Esophagus squamous epithelium (tissue), 5 donors: ENCODE measurements at regions not wholly inside any gene's neighbourhood (a gene's known extent, or its start where the extent isn't known, plus 50 kb on each side); places are given as distances from the start of the nearest gene placed in this dataset.

Source experiments
- DNase-seq: peaks from one replicate; lab custom pipeline; 2025; lab: John Stamatoyannopoulos, UW
- H3K27ac ChIP-seq, 4 donors: fragments of 200-600 bp; sonication (generic); one replicate each; pipeline ENCODE4 v1.5.1; 2016 to 2019; ENCODE audit warnings: mild to moderate bottlenecking in 1 of 4
- H3K27me3 ChIP-seq, 4 donors: fragments of 200-600 bp; sonication (generic); 1 replicate in 3 of 4; 2 replicates in 1 of 4; pipeline versions ENCODE4 v1.5.1 to v1.6.0; 2017 to 2021; ENCODE audit warnings: antibody characterized with exemption in 1 of 4
- H3K36me3 ChIP-seq, 3 donors: fragments of 200-600 bp; sonication (generic); one replicate each; pipeline ENCODE4 v1.5.1; 2016 to 2019
- H3K4me1 ChIP-seq, 3 donors: fragments of 200-600 bp; sonication (generic); one replicate each; pipeline ENCODE4 v1.5.1; 2017 to 2019
- H3K4me3 ChIP-seq, 4 donors: fragments of 200-600 bp; sonication (generic); 1 replicate in 3 of 4; 2 replicates in 1 of 4; pipeline ENCODE4 v1.5.1; 2016 to 2019; ENCODE audit warnings: mild to moderate bottlenecking in 2 of 4, moderate library complexity in 1 of 4
- H3K9me3 ChIP-seq, 3 donors: fragments of 200-600 bp; sonication (generic); one replicate each; pipeline ENCODE4 v1.5.1; 2016 to 2019
- CTCF ChIP-seq, 6 experiments: fragments of 450-650 bp in 4 of 6; fragments of 200-600 bp in 2 of 6; sonication (generic) in 2 of 6; IDR thresholded peaks; one replicate each; pipeline ENCODE4 v1.5.1; 2016 to 2019; ENCODE audit warnings: antibody characterized with exemption in 6 of 6, mild to moderate bottlenecking in 4 of 6, moderate library complexity in 4 of 6
- POLR2A ChIP-seq, 4 donors: fragments of 450-650 bp; IDR thresholded peaks; one replicate each; pipeline ENCODE4 v1.6.1; 2017; ENCODE audit warnings: antibody characterized with exemption in 4 of 4, mild to moderate bottlenecking in 4 of 4, moderate library complexity in 3 of 4
- WGBS, 2 donors: methylation state at CpG; one replicate each; pipeline ENCODE4 v1.1.5; 2018; 5-methylcytosine and 5-hydroxymethylcytosine counted together
- intact Hi-C: fragments of 100-400 bp; cut with DNase I; formaldehyde crosslinking; loops from one replicate; pipeline ENCODE4 v1.15.0; 2022
- donor health status: DM: yes; HTN: yes; CAD: no.

DNA sequence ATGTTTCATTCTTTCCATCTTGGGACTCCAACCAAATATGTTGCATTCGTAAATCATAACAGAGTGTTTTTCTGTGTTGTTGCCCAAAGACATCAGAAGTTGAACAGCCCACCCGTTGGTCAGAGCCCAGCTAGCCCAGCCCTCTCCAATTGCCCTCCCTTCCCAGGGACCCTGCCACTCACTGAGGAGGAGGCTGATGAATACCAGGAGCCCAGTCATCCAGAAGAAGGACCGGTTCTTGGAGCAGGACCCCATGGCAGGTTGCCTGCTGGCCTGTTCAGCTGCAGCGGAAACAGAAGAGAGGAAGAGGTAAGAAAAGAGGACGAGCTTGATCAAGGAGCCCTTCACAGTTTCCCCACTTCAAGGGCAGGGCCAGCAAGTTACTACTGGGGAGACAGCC, 172.2 kb upstream of the ETV3 start:
- H3K36me3 ChIP-seq: no peaks in the 10 kb centered on the region
- 40 to 60% methylated on average over 2 to 5 of the region's 5 CpGs for WGBS, 2 donors
- no peak overlapping the region for H3K27ac ChIP-seq
- H3K27me3 ChIP-seq: peaks cover 0 to 13% (median 0%) of the 10 kb centered on the region in 4 donors
- TF ChIP-seq POLR2A (IDR thresholded peaks at IDR 0.05) (no peak), CTCF (IDR thresholded peaks at IDR 0.05) (no peak)
- H3K4me3 ChIP-seq: no peak overlapping the region
- no peak for DNase-seq
- intact Hi-C loops: no loop called here
- H3K4me1 ChIP-seq: peaks cover 0 to 4% (median 0%) of the 10 kb centered on the region in 3 donors
- no peaks in the 10 kb centered on the region for H3K9me3 ChIP-seq

DNA sequence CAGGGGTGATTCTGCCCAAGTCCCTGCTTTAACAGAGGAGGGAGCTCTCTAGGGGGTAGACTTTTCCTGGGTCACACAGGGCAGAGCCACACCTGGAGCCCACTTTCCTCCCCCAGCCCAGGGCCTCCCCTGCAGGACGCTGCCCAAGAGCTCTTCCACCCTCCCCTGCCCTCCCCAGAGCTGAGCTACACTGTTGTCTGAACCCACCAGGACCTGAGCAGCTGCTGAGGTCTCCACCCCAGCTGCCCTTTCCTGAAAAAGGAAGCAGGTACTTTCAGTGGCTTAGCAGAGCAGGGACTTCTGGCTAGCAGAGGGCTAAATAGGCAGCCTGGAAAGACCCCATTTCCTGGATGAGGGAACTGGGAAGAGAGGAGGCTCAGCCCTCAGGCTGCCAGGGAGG, 169.3 kb upstream of the ETV3 start:
- Histone ChIP-seq H3K4me3 (no peak overlapping the region), H3K27ac (no peak overlapping the region), H3K4me1 (peaks cover 0 to 4% (median 0%) of the 10 kb centered on the region in 3 donors), H3K9me3 (no peaks in the 10 kb centered on the region), H3K27me3 (peaks cover 0 to 13% (median 0%) of the 10 kb centered on the region in 4 donors), H3K36me3 (no peaks in the 10 kb centered on the region)
- DNase-seq: no peak
- intact Hi-C loops: no loop called here
- WGBS, 2 donors: no CpG with 5 or more reads among the region's 1 CpG
- TF ChIP-seq CTCF (IDR thresholded peaks at IDR 0.05) (no peak), POLR2A (IDR thresholded peaks at IDR 0.05) (no peak)

DNA sequence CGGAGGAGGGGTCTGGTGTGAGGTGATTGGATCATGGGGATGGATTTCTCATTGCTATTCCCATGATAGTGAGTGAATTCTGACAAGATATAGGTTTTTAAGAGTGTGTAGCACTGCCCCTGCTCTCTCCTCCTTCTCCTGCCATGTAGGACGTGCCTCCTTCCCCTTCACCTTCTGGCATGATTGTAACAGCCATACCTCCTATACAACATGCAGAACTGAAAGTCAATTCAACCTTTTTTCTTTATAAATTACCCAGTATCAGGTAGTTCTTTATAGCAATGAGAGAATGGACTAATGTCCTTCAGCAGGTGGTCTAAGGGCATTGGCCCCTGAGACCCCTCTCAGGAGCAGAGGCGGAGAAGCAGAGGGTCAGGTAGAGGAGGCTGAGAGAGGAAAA, 168.7 kb upstream of the ETV3 start:
- intact Hi-C loops: no loop called here
- Histone ChIP-seq H3K4me3 (no peak overlapping the region), H3K4me1 (peaks cover 0 to 3% (median 0%) of the 10 kb centered on the region in 3 donors), H3K36me3 (no peaks in the 10 kb centered on the region), H3K27me3 (peaks cover 0 to 13% (median 0%) of the 10 kb centered on the region in 4 donors), H3K9me3 (no peaks in the 10 kb centered on the region), H3K27ac (no peak overlapping the region)
- TF ChIP-seq POLR2A (IDR thresholded peaks at IDR 0.05) (no peak), CTCF (IDR thresholded peaks at IDR 0.05) (no peak)
- no peak for DNase-seq
- WGBS, 2 donors: 46 to 49% methylated on average over 2 of the region's 3 CpGs

DNA sequence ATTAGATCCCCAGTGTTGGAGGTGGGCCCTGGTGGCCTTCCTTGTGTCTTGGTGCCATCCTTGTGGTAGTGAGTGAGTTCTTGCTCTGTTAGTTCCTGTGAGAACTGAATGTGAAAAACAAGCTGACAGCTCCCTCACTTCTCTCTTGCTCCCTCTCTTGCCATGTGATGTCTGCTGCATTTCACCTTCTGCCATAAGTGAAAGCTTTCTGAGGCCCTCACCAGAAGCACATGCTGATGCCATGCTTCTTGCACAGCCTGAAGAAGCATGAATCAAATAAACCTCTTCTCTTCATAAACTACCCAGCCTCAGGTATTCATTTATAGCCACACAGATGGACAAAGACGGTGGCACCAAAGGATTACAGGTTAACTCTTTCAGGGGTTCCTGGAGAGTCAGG, 166.1 kb upstream of the ETV3 start:
- H3K27me3 ChIP-seq: peaks cover 0 to 6% (median 0%) of the 10 kb centered on the region in 4 donors
- no peak overlapping the region for H3K27ac ChIP-seq
- 0 to 56% methylated on average over 1 of the region's 1 CpG for WGBS, 2 donors
- no peak for DNase-seq
- H3K4me1 ChIP-seq: no peaks in the 10 kb centered on the region
- H3K4me3 ChIP-seq: no peak overlapping the region
- no peak for TF ChIP-seq POLR2A (IDR thresholded peaks at IDR 0.05)
- TF ChIP-seq CTCF (IDR thresholded peaks at IDR 0.05): no peak
- intact Hi-C loops: no loop called here
- no peaks in the 10 kb centered on the region for H3K36me3 ChIP-seq
- no peaks in the 10 kb centered on the region for H3K9me3 ChIP-seq

DNA sequence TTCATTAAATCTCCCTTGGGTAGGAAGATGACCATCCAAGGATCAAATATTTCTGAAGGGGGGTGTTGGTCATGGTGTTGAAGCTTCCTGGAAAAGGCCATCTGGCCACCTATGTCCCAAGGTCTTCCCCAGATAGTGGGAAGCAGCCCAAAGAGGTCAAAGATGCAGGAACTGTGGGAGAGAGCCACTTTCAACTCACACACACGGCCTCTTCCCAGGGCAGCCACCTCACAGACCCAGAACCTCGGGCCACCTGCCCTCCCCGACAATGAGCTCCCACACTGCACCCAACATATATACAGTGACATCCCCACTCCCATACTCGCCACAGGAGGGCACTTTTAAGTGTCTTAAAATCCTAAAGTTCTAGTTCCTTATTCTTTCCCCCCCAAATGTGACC, 164.5 kb upstream of the ETV3 start:
- no peaks in the 10 kb centered on the region for H3K4me1 ChIP-seq
- H3K36me3 ChIP-seq: no peaks in the 10 kb centered on the region
- no peak overlapping the region for H3K27ac ChIP-seq
- no peak for TF ChIP-seq CTCF (IDR thresholded peaks at IDR 0.05)
- 70 to 72% methylated on average over 1 to 4 of the region's 4 CpGs for WGBS, 2 donors
- H3K9me3 ChIP-seq: no peaks in the 10 kb centered on the region
- H3K27me3 ChIP-seq: peaks cover 0 to 6% (median 0%) of the 10 kb centered on the region in 4 donors
- H3K4me3 ChIP-seq: no peak overlapping the region
- DNase-seq: no peak
- intact Hi-C loops: no loop called here
